Type B pancreatic cell (in vitro differentiated cells): ENCODE measurements at regions not wholly inside any gene's neighbourhood (a gene's known extent, or its start where the extent isn't known, plus 50 kb on each side); places are given as distances from the start of the nearest gene placed in this dataset.

Source experiments
- DNase-seq: peaks from one replicate; pipeline ENCODE4 v3.0.0; 2021; ENCODE audit warnings: mixed read lengths; ENCODE audit not compliant: unreplicated experiment; ENCODE audit errors: extremely low spot score
- H3K27ac Mint-ChIP-seq: 2 replicates; pipeline ENCODE4 v1.8.0; 2021; ENCODE audit warnings: mild to moderate bottlenecking, mixed read lengths
- H3K27me3 Mint-ChIP-seq: 2 replicates; pipeline ENCODE4 v1.8.0; 2021; ENCODE audit warnings: mixed read lengths
- H3K36me3 Mint-ChIP-seq: 2 replicates; pipeline ENCODE4 v1.8.0; 2021; ENCODE audit warnings: mixed read lengths
- H3K4me1 Mint-ChIP-seq: one replicate; pipeline ENCODE4 v1.8.0; 2021; ENCODE audit warnings: mixed read lengths; ENCODE audit not compliant: unreplicated experiment
- H3K4me3 Mint-ChIP-seq: 2 replicates; pipeline ENCODE4 v1.8.0; 2021; ENCODE audit warnings: mild to moderate bottlenecking, mixed read lengths
- H3K9me3 Mint-ChIP-seq: 2 replicates; pipeline ENCODE4 v1.8.0; 2021; ENCODE audit warnings: mixed read lengths
- CTCF ChIP-seq: fragments of 200-600 bp; sonication (generic); conservative IDR thresholded peaks from 2 replicates; pipeline ENCODE4 v1.5.0; 2021; ENCODE audit warnings: antibody characterized with exemption, mild to moderate bottlenecking

- Mint-ChIP-seq H3K4me3 (no peak overlapping the region), H3K4me1 (no peaks in the 10 kb centered on the region), H3K27ac (no peak overlapping the region), H3K36me3 (no peaks in the 10 kb centered on the region), H3K27me3 (no peaks in the 10 kb centered on the region), H3K9me3 (no peaks in the 10 kb centered on the region)
- no peak for TF ChIP-seq CTCF
- no peak for DNase-seq
Observed at GRCh38 chr6:49072885-49073620, 390.0 kb downstream of the MMUT start.

GRCh38 chr6:49072146-49072545 lies 390.9 kb downstream of the MMUT start:
- no peaks in the 10 kb centered on the region for H3K36me3 Mint-ChIP-seq
- DNase-seq = no peak

GRCh38 chr6:49070411-49070810 lies 392.6 kb downstream of the MMUT start:
- no peaks in the 10 kb centered on the region for H3K27me3 Mint-ChIP-seq
- no peak overlapping the region for H3K4me3 Mint-ChIP-seq
- no peak overlapping the region for H3K27ac Mint-ChIP-seq
- H3K36me3 Mint-ChIP-seq = no peaks in the 10 kb centered on the region
- H3K9me3 Mint-ChIP-seq = no peaks in the 10 kb centered on the region
- no peak for TF ChIP-seq CTCF
- no peak for DNase-seq
- H3K4me1 Mint-ChIP-seq = no peaks in the 10 kb centered on the region

More at GRCh38 chr6:49072146-49072545, 390.9 kb downstream of the MMUT start:
- Mint-ChIP-seq H3K9me3 (no peaks in the 10 kb centered on the region), H3K27me3 (no peaks in the 10 kb centered on the region), H3K4me1 (no peaks in the 10 kb centered on the region), H3K4me3 (no peak overlapping the region), H3K27ac (no peak overlapping the region)
- no peak for TF ChIP-seq CTCF

GRCh38 chr6:49054311-49054710 lies 408.7 kb downstream of the MMUT start:
- DNase-seq = no peak
- Mint-ChIP-seq H3K4me3 (no peak overlapping the region), H3K4me1 (no peaks in the 10 kb centered on the region), H3K27ac (no peak overlapping the region), H3K36me3 (no peaks in the 10 kb centered on the region), H3K9me3 (no peaks in the 10 kb centered on the region), H3K27me3 (no peaks in the 10 kb centered on the region)
- TF ChIP-seq CTCF = no peak

- no peaks in the 10 kb centered on the region for H3K36me3 Mint-ChIP-seq
- DNase-seq = no peak
- H3K9me3 Mint-ChIP-seq = no peaks in the 10 kb centered on the region
- no peaks in the 10 kb centered on the region for H3K27me3 Mint-ChIP-seq
- no peak overlapping the region for H3K4me3 Mint-ChIP-seq
- TF ChIP-seq CTCF = no peak
- H3K27ac Mint-ChIP-seq = no peak overlapping the region
- H3K4me1 Mint-ChIP-seq = no peaks in the 10 kb centered on the region
Observed at GRCh38 chr6:49052901-49053300, 410.2 kb downstream of the MMUT start.
